ENCODE measurements at regions not wholly inside any gene's neighbourhood (a gene's known extent, or its start where the extent isn't known, plus 50 kb on each side); places are given as distances from the start of the nearest gene placed in this dataset.
A peak's percentile ranks its signal among the peaks of the same experiment; 100 is the strongest.

DNA sequence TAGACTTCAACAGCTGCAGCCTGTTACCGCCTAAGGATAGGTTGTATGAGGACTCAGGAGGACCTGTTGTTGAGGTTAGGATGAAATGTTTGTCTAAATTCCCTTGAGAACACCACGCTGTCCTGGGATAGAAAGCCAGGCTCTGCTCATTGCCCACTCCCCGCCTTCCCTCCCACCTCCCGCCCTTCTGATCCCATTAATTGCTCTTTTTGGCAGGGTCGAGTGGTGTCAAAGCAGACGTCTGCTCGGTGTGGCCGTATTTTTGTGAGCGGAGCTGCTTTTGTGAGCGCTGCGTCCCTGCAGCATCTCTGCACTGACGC is 62.3 kb downstream of the SPATA31C2 start:
- DNase-seq = no peak
- peak overlapping the region; percentile 73 for H3K4me3 ChIP-seq (ENCODE audit: low read length)
- no peaks in the 10 kb centered on the region for H3K9me2 ChIP-seq (replicated peaks; ENCODE audit: low read length)
- intact Hi-C loops (cut with micrococcal nuclease) = no loop called here
- ATAC-seq = peak; percentile 18
- H3K79me2 ChIP-seq (ENCODE audit: low read length) = no peaks in the 10 kb centered on the region
- no peaks in the 10 kb centered on the region for H3F3A ChIP-seq (ENCODE audit: low read length, unreplicated experiment)
- TF ChIP-seq, protein P1, sequence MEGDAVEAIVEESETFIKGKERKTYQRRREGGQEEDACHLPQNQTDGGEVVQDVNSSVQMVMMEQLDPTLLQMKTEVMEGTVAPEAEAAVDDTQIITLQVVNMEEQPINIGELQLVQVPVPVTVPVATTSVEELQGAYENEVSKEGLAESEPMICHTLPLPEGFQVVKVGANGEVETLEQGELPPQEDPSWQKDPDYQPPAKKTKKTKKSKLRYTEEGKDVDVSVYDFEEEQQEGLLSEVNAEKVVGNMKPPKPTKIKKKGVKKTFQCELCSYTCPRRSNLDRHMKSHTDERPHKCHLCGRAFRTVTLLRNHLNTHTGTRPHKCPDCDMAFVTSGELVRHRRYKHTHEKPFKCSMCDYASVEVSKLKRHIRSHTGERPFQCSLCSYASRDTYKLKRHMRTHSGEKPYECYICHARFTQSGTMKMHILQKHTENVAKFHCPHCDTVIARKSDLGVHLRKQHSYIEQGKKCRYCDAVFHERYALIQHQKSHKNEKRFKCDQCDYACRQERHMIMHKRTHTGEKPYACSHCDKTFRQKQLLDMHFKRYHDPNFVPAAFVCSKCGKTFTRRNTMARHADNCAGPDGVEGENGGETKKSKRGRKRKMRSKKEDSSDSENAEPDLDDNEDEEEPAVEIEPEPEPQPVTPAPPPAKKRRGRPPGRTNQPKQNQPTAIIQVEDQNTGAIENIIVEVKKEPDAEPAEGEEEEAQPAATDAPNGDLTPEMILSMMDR (conservative IDR thresholded peaks at IDR 0.05; ENCODE audit: low read depth, low read length) = no peak
- TF ChIP-seq EZH2phosphoT487 (IDR thresholded peaks at IDR 0.05; ENCODE audit: borderline replicate concordance, low read length) (no peak), EZH2 (IDR thresholded peaks at IDR 0.05; ENCODE audit: low read length, unreplicated experiment) (no peak)
- BruUV-seq (replicated peaks) = no TSS peak
- H3K9ac ChIP-seq (ENCODE audit: low read length) = peak overlapping the region; percentile 52; the same call in 1 of the 2 replicates
- POLR2A ChIA-PET (ENCODE audit: unreplicated experiment) = no interaction called here
- H2AFZ ChIP-seq (ENCODE audit: low read length) = peak overlapping the region; percentile 76
- peaks cover 23% of the 10 kb centered on the region; the same call in 1 of the 2 replicates for H3K4me1 ChIP-seq (ENCODE audit: insufficient read depth, low read length)
- H4K20me1 ChIP-seq (ENCODE audit: low read length) = no peaks in the 10 kb centered on the region
- CTCF ChIA-PET = no interaction called here
- no peaks in the 10 kb centered on the region for H3K36me3 ChIP-seq (ENCODE audit: low read depth, low read length)
- no peaks in the 10 kb centered on the region for H3K27me3 ChIP-seq (ENCODE audit: low read length)
- peak overlapping the region; percentile 92 for H3K4me2 ChIP-seq (ENCODE audit: low read length)
- peak overlapping the region; percentile 70 for H3K27ac ChIP-seq (ENCODE audit: low read length)
- no peaks in the 10 kb centered on the region for H3K9me3 ChIP-seq (ENCODE audit: low read length)

DNA sequence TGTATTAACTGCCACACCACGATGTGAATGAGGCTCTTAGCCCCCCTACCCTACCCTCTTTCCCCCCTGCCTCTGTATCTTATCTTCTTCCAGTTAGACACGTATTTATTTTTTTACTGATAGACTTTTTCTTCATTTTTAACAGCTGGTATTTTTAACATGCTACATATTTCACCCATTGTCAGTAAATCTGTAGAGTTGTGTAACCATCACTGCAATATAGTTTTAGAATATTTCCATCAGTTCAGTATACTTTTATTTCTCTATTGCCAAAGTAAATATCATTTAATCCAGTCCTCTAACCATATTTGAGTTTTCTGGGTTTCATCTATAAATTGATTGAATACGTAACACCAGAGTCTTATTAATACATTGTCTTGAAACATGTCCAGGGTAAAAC is 62.8 kb downstream of the SPATA31C2 start:
- peaks cover 23% of the 10 kb centered on the region; the same call in 1 of the 2 replicates for H3K4me1 ChIP-seq (ENCODE audit: insufficient read depth, low read length)
- ATAC-seq (no peak), DNase-seq (no peak)
- H3K9me2 ChIP-seq (replicated peaks; ENCODE audit: low read length) = no peaks in the 10 kb centered on the region
- H3K36me3 ChIP-seq (ENCODE audit: low read depth, low read length) = no peaks in the 10 kb centered on the region
- H3K27me3 ChIP-seq (ENCODE audit: low read length) = no peaks in the 10 kb centered on the region
- H4K20me1 ChIP-seq (ENCODE audit: low read length) = no peaks in the 10 kb centered on the region
- POLR2A ChIA-PET (ENCODE audit: unreplicated experiment) = no interaction called here
- H3F3A ChIP-seq (ENCODE audit: low read length, unreplicated experiment) = no peaks in the 10 kb centered on the region
- no TSS peak for BruUV-seq (replicated peaks)
- 0 out of 2 replicates have a peak overlapping the region, but pooled peaks have one; percentile 52 for H3K9ac ChIP-seq (ENCODE audit: low read length)
- intact Hi-C loops (cut with micrococcal nuclease) = no loop called here
- peak overlapping the region; percentile 92 for H3K4me2 ChIP-seq (ENCODE audit: low read length)
- CTCF ChIA-PET = no interaction called here
- peak overlapping the region; percentile 76 for H2AFZ ChIP-seq (ENCODE audit: low read length)
- H3K27ac ChIP-seq (ENCODE audit: low read length) = no peak overlapping the region
- no peaks in the 10 kb centered on the region for H3K9me3 ChIP-seq (ENCODE audit: low read length)
- no peaks in the 10 kb centered on the region for H3K79me2 ChIP-seq (ENCODE audit: low read length)
- H3K4me3 ChIP-seq (ENCODE audit: low read length) = peak overlapping the region; percentile 73
- TF ChIP-seq EZH2phosphoT487 (IDR thresholded peaks at IDR 0.05; ENCODE audit: borderline replicate concordance, low read length) (no peak), EZH2 (IDR thresholded peaks at IDR 0.05; ENCODE audit: low read length, unreplicated experiment) (no peak)
- TF ChIP-seq, protein P1 (conservative IDR thresholded peaks at IDR 0.05; ENCODE audit: low read depth, low read length) = no peak

DNA sequence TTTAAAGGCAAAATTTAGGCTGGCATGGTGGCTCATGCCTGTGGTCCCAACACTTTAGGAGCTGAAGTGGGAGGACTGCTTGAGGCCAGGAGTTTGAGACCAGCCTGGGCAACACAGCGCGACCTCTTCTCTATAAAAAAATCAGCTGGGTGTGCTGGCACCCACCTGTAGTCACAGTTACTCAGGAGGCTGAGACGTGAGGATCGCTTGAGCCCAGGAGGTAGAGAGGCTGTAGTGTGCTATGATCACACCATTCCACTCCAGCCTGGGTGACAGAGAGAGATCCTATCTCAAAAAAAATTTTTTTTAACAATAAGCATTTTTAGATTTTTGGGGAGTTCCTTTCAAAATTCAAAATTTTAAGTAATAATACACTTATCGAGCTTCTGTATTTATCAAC is 63.3 kb downstream of the SPATA31C2 start:
- Histone ChIP-seq H3K27me3 (ENCODE audit: low read length) (no peaks in the 10 kb centered on the region), H3K9me3 (ENCODE audit: low read length) (no peaks in the 10 kb centered on the region), H3K36me3 (ENCODE audit: low read depth, low read length) (no peaks in the 10 kb centered on the region), H3K9me2 (replicated peaks; ENCODE audit: low read length) (no peaks in the 10 kb centered on the region), H3F3A (ENCODE audit: low read length, unreplicated experiment) (no peaks in the 10 kb centered on the region), H3K4me2 (ENCODE audit: low read length) (peak overlapping the region; percentile 92; the same call in 1 of the 2 replicates), H4K20me1 (ENCODE audit: low read length) (no peaks in the 10 kb centered on the region), H2AFZ (ENCODE audit: low read length) (no peak overlapping the region), H3K27ac (ENCODE audit: low read length) (no peak overlapping the region), H3K79me2 (ENCODE audit: low read length) (no peaks in the 10 kb centered on the region), H3K9ac (ENCODE audit: low read length) (no peak overlapping the region), H3K4me3 (ENCODE audit: low read length) (peak overlapping the region; percentile 73; the same call in 1 of the 2 replicates), H3K4me1 (ENCODE audit: insufficient read depth, low read length) (peaks cover 23% of the 10 kb centered on the region; the same call in 1 of the 2 replicates)
- no TSS peak for BruUV-seq (replicated peaks)
- CTCF ChIA-PET = no interaction called here
- no peak for ATAC-seq
- POLR2A ChIA-PET (ENCODE audit: unreplicated experiment) = no interaction called here
- intact Hi-C loops (cut with micrococcal nuclease) = no loop called here
- TF ChIP-seq EZH2 (IDR thresholded peaks at IDR 0.05; ENCODE audit: low read length, unreplicated experiment) = no peak
- TF ChIP-seq EZH2phosphoT487 (IDR thresholded peaks at IDR 0.05; ENCODE audit: borderline replicate concordance, low read length) = no peak
- TF ChIP-seq, protein P1 (conservative IDR thresholded peaks at IDR 0.05; ENCODE audit: low read depth, low read length) = no peak
- no peak for DNase-seq

Data from PC-3 (cell line).